NT2/D1 (cell line): ENCODE measurements at regions not wholly inside any gene's neighbourhood (a gene's known extent, or its start where the extent isn't known, plus 50 kb on each side); places are given as distances from the start of the nearest gene placed in this dataset.

Experiments
- SUZ12 ChIP-seq: IDR thresholded peaks from 2 replicates; pipeline ENCODE4 v1.6.1; 2011; ENCODE audit not compliant: insufficient read length, insufficient read depth; ENCODE audit errors: extremely low read depth
- YY1 ChIP-seq: IDR thresholded peaks from 2 replicates; pipeline ENCODE4 v1.6.1; 2011; ENCODE audit not compliant: insufficient read length, insufficient read depth
- ZNF274 ChIP-seq: IDR thresholded peaks from 2 replicates; pipeline ENCODE4 v1.6.1; 2011; ENCODE audit warnings: mild to moderate bottlenecking, low read depth, low read length

DNA sequence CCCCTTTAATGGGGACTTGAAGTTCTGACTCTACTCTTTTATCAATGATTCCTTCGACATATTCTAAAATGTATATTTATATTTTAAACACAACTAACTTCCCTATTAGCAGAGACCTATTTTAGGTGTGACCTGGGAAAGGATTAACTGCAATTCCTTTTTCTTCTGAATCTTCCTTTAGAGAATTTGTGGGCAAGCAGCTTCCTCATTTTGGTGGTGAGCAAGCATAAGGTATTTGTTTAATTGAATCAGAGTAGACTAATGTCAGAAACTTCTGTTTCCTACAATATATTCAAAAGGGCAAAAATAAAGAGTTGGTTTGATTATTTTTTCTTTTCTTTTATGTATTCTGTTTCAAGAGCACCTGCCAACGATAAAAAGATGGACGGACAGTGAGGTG, 237.0 kb downstream of the IKZF2 start:
- no peak for TF ChIP-seq YY1
- TF ChIP-seq ZNF274: no peak
- TF ChIP-seq SUZ12: no peak
